Right lobe of liver (tissue), 4 donors: ENCODE measurements at regions not wholly inside any gene's neighbourhood (a gene's known extent, or its start where the extent isn't known, plus 50 kb on each side); places are given as distances from the start of the nearest gene placed in this dataset.

Source experiments
- CTCF ChIP-seq, 4 donors: fragments of 200-600 bp in 3 of 4; fragments of 450-650 bp in 1 of 4; IDR thresholded peaks; one replicate each; pipeline versions ENCODE4 v1.5.1 to v1.8.0; 2016 to 2022; ENCODE audit warnings: antibody characterized with exemption in 4 of 4, mild to moderate bottlenecking in 2 of 4
- POLR2A ChIP-seq: fragments of 450-650 bp; IDR thresholded peaks from one replicate; pipeline ENCODE4 v1.6.1; 2017; ENCODE audit warnings: antibody characterized with exemption, mild to moderate bottlenecking
- donor health status: DM: no; HTN: no; CAD: no.
- donor health status: DM: no; HTN: no; CAD: no.
- donor health status: DM: no; HTN: yes; CAD: no.

DNA sequence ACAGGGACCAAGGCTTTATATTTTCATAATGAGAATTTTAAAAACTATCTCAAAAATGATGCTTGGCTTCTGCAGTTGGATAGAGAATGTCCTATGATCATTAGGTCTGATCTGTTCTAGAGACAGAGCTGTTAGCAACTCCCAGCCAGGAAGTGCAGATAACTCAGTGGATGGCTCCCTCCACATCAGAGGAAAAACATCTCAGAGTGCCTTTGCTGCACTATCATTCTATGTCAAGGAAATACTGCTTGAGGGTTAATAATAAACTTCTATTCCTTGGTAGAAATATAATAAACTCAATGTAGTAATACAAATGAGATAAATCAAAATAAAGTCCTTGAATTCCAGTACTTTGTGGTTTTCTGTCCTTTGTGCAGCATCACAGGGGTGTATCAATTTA, 78.0 kb upstream of the BET1 start:
- TF ChIP-seq CTCF (IDR thresholded peaks at IDR 0.05) (no peak), POLR2A (no peak)
